ENCODE measurements at regions not wholly inside any gene's neighbourhood (a gene's known extent, or its start where the extent isn't known, plus 50 kb on each side); places are given as distances from the start of the nearest gene placed in this dataset.
"Not testable (repeated sequence)": the region's sequence is repeated elsewhere in the genome, so short reads cannot be mapped to it uniquely, and the experiment has no call there.

- DNase-seq (ENCODE audit: low spot score) = no peak
These were observed 77.8 kb downstream of the TEX36 start for GRCh38 chr10:125605167-125605566.

DNA sequence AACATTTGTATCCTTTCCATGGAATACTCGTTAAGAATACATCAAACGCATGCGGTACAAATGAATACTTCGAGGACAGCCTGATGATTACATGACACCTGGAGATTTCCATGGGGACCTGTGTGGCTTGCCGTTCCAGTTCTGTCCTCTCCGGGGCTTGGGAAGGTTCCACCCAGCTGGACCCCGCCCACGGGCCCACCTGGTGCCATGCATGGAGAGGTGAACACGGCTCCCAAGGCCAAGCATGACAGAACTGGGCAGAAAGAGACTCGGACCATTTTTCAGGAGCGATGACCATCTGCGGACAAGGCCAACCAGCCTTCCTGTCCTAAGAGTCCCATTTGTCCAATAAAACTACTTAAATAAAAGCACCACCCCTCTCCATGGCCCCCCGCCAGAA lies 80.1 kb downstream of the TEX36 start:
- DNase-seq (ENCODE audit: low spot score) = no peak

DNA sequence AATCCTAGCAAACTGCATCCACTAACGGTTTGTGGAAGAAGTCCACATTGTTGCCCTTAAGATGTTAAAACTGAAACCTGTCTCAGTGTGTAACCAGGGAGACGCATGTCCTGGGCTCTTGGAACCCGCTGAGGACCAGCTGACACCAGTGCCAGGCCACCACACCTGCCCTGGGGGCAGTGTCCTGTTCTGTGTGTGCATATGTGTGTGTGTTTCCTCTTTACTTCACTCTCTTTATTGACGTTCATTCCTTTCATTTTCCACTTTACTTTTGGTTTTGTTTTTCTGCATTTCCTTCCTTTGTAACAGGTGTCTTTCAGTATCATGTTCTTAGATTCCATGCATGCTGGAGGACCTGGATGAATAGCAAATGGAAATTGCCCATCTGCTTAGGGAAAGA lies 83.8 kb downstream of the TEX36 start:
- no peak for DNase-seq (ENCODE audit: low spot score)

GRCh38 chr10:125595911-125596310 lies 87.1 kb downstream of the TEX36 start:
- no peak for DNase-seq (ENCODE audit: low spot score)

DNA sequence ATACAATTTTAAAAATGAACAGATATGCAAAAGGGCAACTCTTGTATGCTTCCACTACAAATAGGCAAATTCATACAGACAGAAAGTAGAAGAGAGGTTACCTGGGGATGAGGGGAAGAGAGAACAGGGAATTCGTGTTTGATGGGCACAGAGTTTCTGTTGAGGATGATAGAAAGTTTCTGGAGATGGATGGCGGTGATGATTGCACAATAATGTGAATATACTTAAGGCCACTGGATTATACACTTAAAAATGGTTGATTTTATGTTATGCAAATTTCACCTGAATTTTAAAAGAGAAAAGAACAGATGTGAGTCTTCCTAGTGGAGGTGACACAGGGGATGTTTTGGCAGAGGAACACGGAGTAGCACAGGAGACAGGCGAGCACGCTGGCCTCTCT lies 89.3 kb downstream of the TEX36 start:
- DNase-seq (ENCODE audit: low spot score) = no peak

DNA sequence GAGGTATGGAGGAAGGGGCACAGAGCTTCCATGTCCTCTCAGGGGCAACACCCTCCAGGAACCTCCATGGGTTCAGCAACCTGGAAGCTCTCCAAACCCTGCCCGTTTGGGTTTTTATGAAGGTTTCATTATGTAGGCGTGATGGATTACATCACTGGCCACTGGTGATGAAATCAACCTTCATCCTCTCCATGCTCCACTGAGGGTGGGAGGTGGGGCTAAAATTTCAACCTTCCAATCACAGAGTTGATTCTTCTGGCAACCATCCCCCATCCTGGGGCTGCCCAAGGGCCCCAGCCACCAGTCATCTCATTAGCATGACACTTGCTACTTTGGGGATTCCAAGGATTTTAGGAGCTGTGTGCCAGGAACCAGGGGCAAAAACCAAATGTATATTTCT lies 90.1 kb downstream of the TEX36 start:
- no peak for DNase-seq (ENCODE audit: low spot score)

DNA sequence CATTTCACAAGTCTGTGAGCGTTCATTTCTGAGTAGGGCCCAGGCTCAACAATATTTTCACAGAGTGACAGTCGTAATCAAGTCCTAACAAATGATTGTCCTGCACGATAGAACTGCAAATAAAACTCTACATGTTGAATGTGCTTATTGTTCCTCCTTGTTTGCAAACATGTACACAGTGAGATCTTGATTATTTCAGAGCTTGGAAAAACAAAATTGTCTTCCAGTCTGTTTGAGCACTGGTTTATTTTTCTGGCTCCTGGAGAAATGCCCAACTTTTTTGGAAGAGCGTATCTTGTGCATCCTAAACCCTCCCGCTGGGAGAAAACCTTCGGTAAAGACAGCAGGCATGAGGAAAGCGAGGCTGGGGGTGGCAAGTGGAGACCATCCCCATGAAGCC lies 91.1 kb downstream of the TEX36 start:
- DNase-seq (ENCODE audit: low spot score) = no peak

- not testable (repeated sequence) for DNase-seq (ENCODE audit: low spot score)
These were observed 94.2 kb downstream of the TEX36 start for GRCh38 chr10:125588738-125589137.

- DNase-seq (ENCODE audit: low spot score) = no peak
These were observed 98.0 kb downstream of the TEX36 start for GRCh38 chr10:125584954-125585353.

GRCh38 chr10:125578658-125579315 lies 104.2 kb downstream of the TEX36 start:
- no peak for DNase-seq (ENCODE audit: low spot score)

- DNase-seq (ENCODE audit: low spot score) = no peak
These were observed 107.1 kb downstream of the TEX36 start for GRCh38 chr10:125575843-125576242.

DNA sequence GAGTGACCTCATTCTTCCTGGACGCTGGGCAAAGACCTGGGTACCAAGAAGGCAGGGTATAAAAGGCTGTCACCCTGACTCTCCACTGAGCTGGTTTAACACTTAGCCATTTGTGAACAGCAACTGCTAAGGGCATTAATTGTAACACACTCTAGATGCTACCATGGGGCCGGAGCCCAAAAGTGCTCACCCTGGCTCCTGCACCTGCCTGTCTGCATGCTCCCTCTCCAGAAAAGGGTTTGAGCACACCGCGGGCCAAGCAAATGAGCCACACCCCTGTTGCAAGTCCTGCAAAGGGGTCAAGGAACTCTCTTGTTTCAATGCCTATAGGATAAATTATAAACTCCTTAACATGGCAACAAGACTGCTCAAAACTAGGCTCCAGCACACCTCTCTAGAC lies 114.8 kb downstream of the TEX36 start:
- DNase-seq (ENCODE audit: low spot score) = no peak

- no peak for DNase-seq (ENCODE audit: low spot score)
These were observed 115.4 kb downstream of the TEX36 start for GRCh38 chr10:125567529-125567928.

GRCh38 chr10:125565046-125565445 lies 117.9 kb downstream of the TEX36 start:
- no peak for DNase-seq (ENCODE audit: low spot score)

DNA sequence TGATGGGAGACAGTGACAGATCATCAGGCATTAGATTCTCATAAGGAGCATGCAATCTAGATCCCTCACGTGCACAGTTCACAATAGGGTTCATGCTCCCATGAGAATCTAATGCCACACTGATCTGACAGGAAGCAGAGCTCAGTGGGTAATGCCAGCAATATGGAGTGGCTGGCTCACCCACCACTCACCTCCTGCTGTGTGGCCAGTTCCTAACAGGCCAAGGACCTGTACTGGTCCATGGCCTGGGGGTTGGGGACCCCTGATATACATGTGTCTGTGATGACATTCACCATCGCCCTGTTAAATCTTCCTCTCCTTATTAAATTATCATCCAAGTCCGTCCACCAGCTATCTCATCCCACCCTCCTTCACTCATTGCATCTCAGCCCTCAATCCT lies 118.4 kb downstream of the TEX36 start:
- no peak for DNase-seq (ENCODE audit: low spot score)

DNA sequence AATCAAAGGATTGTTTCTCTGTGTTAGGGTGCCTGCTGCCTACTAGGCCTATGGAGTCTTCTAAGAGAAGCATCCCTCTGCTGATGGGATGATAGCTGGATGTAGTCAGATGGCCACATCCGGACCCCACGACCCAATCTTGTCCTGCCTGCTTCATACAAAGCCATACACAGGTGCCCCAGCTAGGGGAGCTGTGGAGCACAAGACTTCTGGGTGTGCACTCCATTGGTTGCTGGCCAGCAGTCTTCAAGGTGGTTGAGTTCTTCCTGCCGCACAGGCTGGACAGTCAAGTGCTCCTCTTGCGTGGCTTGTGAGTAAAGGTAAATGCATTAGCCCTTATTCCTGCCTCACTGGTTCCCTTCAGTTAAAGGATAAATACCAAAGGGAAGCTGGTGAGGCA lies 120.2 kb downstream of the TEX36 start:
- no peak for DNase-seq (ENCODE audit: low spot score)

GRCh38 chr10:125560947-125561346 lies 122.0 kb downstream of the TEX36 start:
- no peak for DNase-seq (ENCODE audit: low spot score)

GRCh38 chr10:125559210-125559609 lies 123.8 kb downstream of the TEX36 start:
- no peak for DNase-seq (ENCODE audit: low spot score)

DNA sequence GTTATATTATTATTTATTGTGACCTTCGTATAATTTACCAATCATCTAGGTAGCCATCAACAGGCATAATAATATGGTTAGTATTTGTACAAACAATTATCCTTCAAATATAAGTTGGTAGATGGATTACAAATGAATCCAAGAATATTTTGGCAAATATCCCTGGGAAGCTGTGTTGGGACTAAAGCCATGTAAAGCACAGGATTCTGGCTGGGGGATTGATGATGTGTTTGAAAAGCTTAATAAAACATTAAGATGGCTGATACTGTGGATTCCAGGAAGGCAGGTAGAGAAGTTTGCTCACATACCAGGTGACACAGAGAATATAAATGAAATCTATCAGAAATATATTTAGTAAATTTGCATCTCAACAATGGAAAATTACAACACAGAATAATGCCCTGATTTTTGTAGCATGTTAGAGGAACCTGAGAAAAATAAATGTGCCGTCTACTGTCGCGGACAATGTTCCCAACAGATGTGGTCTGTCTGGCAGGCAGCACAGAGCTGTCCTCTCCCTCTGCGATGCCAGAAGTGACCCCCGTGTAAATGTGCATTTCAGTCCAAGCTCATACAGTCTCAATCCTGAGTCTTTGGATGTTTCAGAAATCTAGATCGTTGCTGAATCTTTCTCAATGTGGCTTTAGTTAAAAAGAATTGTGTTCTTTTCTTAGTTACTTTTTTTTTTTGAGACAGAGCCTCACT lies 125.0 kb downstream of the TEX36 start:
- DNase-seq (ENCODE audit: low spot score) = no peak

DNA sequence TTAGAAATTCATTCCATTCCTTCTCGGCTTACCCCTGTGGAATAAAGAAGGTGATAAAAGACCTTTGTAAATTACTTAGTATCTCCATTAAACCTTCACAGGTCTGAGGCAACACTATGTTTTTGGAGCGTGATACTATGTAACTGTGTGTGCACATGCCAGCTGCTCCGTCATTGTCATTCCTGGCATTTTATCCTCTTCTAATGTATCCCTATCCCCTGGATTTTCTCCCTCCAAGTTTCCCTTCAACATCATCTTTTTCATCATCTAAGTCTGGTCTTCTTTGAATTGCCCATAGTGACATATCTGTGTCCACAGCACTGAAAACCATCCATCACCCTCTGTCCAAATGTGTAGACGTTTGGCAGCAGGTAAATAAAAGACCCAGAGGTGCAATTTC lies 125.7 kb downstream of the TEX36 start:
- DNase-seq (ENCODE audit: low spot score) = no peak

DNA sequence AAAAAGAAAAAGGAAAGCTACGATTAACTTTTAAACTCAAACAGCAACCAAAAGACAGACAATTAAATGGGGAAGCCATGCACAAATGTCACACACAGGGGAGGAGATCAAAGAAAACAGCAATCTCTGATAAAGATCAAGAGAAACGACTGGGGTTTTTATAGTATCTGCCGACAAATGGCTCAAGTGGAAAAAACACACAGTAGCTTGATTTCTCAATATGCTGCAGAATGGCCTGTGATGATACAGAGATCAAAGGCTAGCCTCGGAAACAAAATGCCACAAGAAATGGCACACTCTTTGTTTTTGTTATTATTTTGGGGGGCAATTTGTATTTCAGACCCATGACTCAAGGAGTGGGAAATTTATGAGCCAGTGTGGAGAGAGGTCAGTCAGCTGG lies 126.1 kb downstream of the TEX36 start:
- DNase-seq (ENCODE audit: low spot score) = no peak

DNA sequence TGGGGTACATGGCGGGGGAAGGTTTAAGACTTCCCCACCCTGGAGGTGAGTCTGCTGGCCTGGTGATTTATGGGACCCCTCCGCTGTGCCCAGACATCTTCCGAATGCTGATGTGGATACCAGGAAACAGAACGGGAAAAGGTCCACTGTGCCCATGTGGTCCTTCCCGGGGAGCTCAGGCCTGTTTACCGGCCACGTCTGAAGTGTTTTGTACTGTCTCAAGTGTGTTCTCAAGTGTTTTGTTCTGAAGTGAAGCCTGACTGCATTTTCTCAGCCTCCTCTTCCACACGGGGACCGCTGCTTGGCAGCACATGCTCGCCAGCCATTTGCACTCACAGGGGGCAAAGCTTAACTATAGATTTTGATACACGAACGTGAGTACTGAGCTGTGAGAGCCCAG lies 127.2 kb downstream of the TEX36 start:
- no peak for DNase-seq (ENCODE audit: low spot score)

GRCh38 chr10:125555267-125555666 lies 127.7 kb downstream of the TEX36 start:
- no peak for DNase-seq (ENCODE audit: low spot score)

GRCh38 chr10:125554753-125555152 lies 128.2 kb downstream of the TEX36 start:
- DNase-seq (ENCODE audit: low spot score) = no peak
